ENCODE measurements at regions not wholly inside any gene's neighbourhood (a gene's known extent, or its start where the extent isn't known, plus 50 kb on each side); places are given as distances from the start of the nearest gene placed in this dataset.
"Not testable (repeated sequence)": the region's sequence is repeated elsewhere in the genome, so short reads cannot be mapped to it uniquely, and the experiment has no call there.

DNA sequence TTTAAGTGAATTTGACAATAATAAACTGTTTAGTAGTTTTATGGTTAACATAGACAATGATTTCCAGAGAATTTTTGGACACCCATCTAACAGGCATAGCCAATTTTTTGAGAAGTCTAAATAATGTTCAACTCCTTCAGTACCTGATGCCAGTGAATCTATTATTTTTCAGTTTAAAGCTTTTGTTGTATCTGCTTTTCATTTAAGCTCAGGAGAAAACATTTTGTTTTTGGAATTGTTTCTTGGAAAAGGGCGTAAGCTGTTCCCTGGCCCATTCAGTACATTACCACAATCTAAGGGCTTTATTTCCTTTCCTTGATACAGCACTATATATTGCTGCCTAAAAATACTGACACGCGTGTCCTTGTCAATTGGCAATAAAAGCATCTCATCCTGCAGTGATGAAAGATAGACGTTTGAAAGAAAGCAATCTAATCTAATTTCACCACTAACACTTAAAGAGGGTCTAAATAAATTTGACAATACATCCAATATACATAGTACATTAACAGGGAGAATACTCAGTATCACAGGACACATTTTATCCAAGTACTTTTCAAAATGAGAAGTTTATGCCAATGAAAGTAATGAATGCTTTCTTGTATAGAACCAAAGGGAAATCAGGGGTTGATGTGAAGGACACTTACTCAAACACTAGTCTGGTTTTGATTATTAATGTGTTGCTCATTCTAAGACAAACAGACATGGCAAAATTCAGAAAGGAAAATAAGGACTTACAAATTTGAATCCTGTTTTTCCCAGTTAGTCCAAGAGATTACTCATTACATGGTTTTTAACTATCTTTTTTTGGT lies 104.2 kb upstream of the LGR5 start:
- Histone ChIP-seq H3K4me1 (ENCODE audit: control insufficient read depth in 2 of 2, insufficient read depth in 2 of 2, low read length in 2 of 2) (no peaks in the 10 kb centered on the region), H3K36me3 (ENCODE audit: control insufficient read depth in 2 of 2, insufficient read depth in 2 of 2, low read length in 2 of 2) (no peaks in the 10 kb centered on the region), H3K4me3 (ENCODE audit: low read length in 2 of 2) (no peak overlapping the region), H3K9ac (ENCODE audit: low read depth in 1 of 2, low read length in 2 of 2) (no peak overlapping the region), H3K27ac (ENCODE audit: low read depth in 2 of 2, low read length in 2 of 2) (no peak overlapping the region), H3K9me3 (ENCODE audit: control insufficient read depth in 2 of 2, low read length in 2 of 2) (no peaks in the 10 kb centered on the region), H3K27me3 (ENCODE audit: control insufficient read depth in 2 of 2, insufficient read depth in 2 of 2, low read length in 2 of 2) (no peaks in the 10 kb centered on the region)

DNA sequence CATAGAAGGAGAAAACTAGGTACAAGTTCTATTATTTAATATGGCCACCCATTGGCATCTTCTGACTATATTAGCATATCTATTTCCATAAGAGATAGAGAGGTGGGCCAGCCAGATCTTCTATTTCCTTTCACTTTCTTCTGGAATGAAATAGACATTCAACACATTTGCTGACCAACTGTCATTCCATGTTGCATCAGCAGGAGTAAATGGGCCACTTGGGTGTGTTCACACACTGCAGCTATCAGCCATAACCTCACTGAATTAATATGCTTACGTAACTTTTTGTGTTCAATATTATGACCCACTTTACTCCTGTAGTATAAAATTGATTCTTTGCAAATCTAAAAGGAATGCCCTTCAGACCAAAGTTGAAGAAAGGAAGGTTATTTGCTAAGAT lies 106.2 kb upstream of the LGR5 start:
- Histone ChIP-seq H3K4me3 (ENCODE audit: low read length in 2 of 2) (no peak overlapping the region), H3K4me1 (ENCODE audit: control insufficient read depth in 2 of 2, insufficient read depth in 2 of 2, low read length in 2 of 2) (no peaks in the 10 kb centered on the region), H3K27me3 (ENCODE audit: control insufficient read depth in 2 of 2, insufficient read depth in 2 of 2, low read length in 2 of 2) (no peaks in the 10 kb centered on the region), H3K36me3 (ENCODE audit: control insufficient read depth in 2 of 2, insufficient read depth in 2 of 2, low read length in 2 of 2) (no peaks in the 10 kb centered on the region), H3K9me3 (ENCODE audit: control insufficient read depth in 2 of 2, low read length in 2 of 2) (no peaks in the 10 kb centered on the region), H3K9ac (ENCODE audit: low read depth in 1 of 2, low read length in 2 of 2) (no peak overlapping the region), H3K27ac (ENCODE audit: low read depth in 2 of 2, low read length in 2 of 2) (no peak overlapping the region)

DNA sequence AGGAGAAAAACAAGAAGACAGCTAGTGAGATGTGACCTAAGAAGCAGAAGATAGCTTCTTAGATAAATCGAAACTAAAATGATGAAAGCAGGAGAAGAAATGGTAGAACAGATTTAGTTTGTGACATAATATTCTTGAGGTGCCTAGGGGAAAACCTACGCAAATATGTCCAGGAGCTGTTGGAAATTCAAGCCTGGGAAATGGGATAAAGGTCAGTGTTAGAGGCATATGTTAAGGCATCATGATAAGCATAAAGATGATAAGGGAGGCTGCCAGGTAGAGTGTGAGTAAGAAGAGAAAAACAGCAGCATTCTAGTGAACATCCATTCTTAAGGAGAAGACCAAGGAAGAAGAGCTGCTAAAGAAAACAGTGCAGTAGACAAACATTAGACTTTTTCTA lies 109.6 kb upstream of the LGR5 start:
- H3K9me3 ChIP-seq (ENCODE audit: control insufficient read depth in 2 of 2, low read length in 2 of 2): no peaks in the 10 kb centered on the region
- H3K9ac ChIP-seq (ENCODE audit: low read depth in 1 of 2, low read length in 2 of 2): no peak overlapping the region
- no peak overlapping the region for H3K4me3 ChIP-seq (ENCODE audit: low read length in 2 of 2)
- H3K36me3 ChIP-seq (ENCODE audit: control insufficient read depth in 2 of 2, insufficient read depth in 2 of 2, low read length in 2 of 2): no peaks in the 10 kb centered on the region
- H3K27me3 ChIP-seq (ENCODE audit: control insufficient read depth in 2 of 2, insufficient read depth in 2 of 2, low read length in 2 of 2): no peaks in the 10 kb centered on the region
- H3K4me1 ChIP-seq (ENCODE audit: control insufficient read depth in 2 of 2, insufficient read depth in 2 of 2, low read length in 2 of 2): no peaks in the 10 kb centered on the region
- no peak overlapping the region for H3K27ac ChIP-seq (ENCODE audit: low read depth in 2 of 2, low read length in 2 of 2)

DNA sequence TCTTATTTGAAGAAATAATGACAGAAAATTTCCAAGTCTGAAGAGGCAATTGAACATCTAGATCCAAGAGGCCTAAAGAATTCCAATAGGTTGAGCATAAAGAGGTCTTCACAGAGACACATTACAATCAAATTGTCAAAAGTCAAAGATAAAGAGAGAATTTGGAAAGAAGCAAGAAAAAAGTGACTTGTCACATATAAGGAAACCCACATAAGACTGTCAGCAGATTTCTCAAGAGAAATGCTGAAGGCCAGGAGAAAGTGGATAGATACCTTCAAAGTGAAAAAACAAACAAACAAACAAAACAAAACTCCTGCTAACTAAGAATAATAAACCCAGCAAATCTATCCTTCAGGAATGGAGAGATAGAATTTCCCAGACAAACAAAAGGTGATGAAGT lies 118.1 kb upstream of the LGR5 start:
- no peak overlapping the region for H3K4me3 ChIP-seq (ENCODE audit: low read length in 2 of 2)
- H3K27me3 ChIP-seq (ENCODE audit: control insufficient read depth in 2 of 2, insufficient read depth in 2 of 2, low read length in 2 of 2): no peaks in the 10 kb centered on the region
- no peak overlapping the region for H3K9ac ChIP-seq (ENCODE audit: low read depth in 1 of 2, low read length in 2 of 2)
- H3K9me3 ChIP-seq (ENCODE audit: control insufficient read depth in 2 of 2, low read length in 2 of 2): peaks cover 12 to 13% of the 10 kb centered on the region in 2 donors
- no peak overlapping the region for H3K27ac ChIP-seq (ENCODE audit: low read depth in 2 of 2, low read length in 2 of 2)
- no peaks in the 10 kb centered on the region for H3K4me1 ChIP-seq (ENCODE audit: control insufficient read depth in 2 of 2, insufficient read depth in 2 of 2, low read length in 2 of 2)
- H3K36me3 ChIP-seq (ENCODE audit: control insufficient read depth in 2 of 2, insufficient read depth in 2 of 2, low read length in 2 of 2): no peaks in the 10 kb centered on the region

DNA sequence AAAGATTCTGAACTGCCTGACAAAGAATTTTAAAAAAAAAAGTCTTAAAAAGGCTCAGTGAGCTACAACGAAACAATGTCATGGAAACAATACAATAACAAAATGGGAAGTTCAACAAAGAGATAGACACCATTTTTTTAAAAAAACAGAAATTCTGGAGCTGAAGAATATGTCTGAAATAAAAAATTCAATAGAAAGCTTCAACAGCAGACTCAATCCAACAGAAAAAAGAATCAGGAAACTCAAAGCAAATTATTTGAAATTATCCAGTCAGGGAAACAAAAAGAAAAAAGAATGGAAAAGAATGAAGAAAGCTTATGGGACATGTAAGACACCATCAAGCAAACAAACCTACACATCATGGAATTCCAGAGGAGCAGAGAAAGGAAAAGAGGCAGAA lies 118.5 kb upstream of the LGR5 start:
- H3K27me3 ChIP-seq (ENCODE audit: control insufficient read depth in 2 of 2, insufficient read depth in 2 of 2, low read length in 2 of 2): no peaks in the 10 kb centered on the region
- no peak overlapping the region for H3K9ac ChIP-seq (ENCODE audit: low read depth in 1 of 2, low read length in 2 of 2)
- H3K9me3 ChIP-seq (ENCODE audit: control insufficient read depth in 2 of 2, low read length in 2 of 2): peaks cover 12 to 13% of the 10 kb centered on the region in 2 donors
- no peaks in the 10 kb centered on the region for H3K36me3 ChIP-seq (ENCODE audit: control insufficient read depth in 2 of 2, insufficient read depth in 2 of 2, low read length in 2 of 2)
- H3K27ac ChIP-seq (ENCODE audit: low read depth in 2 of 2, low read length in 2 of 2): no peak overlapping the region
- H3K4me1 ChIP-seq (ENCODE audit: control insufficient read depth in 2 of 2, insufficient read depth in 2 of 2, low read length in 2 of 2): no peaks in the 10 kb centered on the region
- no peak overlapping the region for H3K4me3 ChIP-seq (ENCODE audit: low read length in 2 of 2)

DNA sequence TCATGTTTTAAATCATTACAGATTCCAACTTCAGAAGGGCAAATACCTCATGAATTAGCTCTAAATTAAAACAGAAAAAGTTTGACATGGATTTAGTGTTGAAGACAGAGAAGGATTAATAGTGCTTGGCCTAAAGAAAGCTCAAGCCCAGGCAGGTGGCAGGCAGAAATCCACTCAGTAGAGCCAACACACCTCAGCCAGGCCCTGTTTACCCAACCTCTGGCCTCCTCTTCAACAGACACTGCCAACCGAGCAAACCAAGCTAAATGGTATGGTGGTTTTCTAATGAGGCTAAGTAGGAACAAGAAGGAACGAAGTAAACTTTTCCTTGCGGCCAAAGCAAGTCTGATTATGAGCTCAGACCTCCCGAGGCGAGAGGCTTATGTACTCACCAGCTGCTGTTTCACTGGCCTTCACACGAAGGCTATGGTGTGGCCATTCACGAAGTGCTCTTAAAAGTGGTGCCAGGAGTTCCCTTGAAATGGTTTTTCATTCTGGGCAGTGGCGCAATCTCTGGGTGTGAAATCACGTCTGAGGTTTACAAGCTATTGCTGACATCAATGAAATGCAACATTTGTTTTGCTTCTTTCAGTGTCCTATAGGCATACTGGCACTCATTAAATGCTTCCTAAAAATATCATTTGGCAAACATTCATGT lies 124.1 kb upstream of the LGR5 start:
- H3K9me3 ChIP-seq (ENCODE audit: control insufficient read depth in 2 of 2, low read length in 2 of 2): peaks cover under 1% of the 10 kb centered on the region in 2 donors
- no peak overlapping the region for H3K27ac ChIP-seq (ENCODE audit: low read depth in 2 of 2, low read length in 2 of 2)

DNA sequence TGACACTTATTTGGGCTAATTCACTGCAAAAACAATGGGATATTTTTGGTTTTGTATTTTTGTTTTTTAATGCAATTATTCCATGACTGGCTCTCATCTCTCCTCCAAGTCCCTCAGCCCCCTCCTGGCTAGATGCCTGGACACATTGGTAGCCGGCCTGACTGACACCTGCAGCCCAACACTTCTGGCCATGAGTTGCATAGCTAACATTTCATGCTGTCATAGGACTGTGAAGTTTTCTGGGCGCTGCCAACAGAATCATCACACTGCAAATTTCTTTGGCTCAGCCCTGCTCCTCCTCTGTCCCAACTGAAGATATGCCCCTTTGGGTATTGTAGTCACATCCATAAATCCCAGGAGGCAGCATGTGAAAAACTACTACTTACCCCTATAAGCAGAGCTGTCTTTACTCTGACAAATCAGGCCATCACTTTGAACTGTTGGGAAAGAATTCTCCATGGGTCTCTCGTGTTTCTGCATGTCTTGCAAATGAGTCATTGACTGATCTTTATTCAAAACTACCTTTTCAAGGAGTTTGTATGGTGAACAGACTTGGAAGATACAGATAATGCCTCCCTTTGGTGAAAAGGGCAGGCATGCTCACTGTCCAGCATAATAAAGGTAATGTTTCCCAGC lies 126.7 kb upstream of the LGR5 start:
- Histone ChIP-seq H3K9me3 (ENCODE audit: control insufficient read depth in 2 of 2, low read length in 2 of 2) (no peaks in the 10 kb centered on the region), H3K27me3 (ENCODE audit: control insufficient read depth in 2 of 2, insufficient read depth in 2 of 2, low read length in 2 of 2) (no peaks in the 10 kb centered on the region), H3K27ac (ENCODE audit: low read depth in 2 of 2, low read length in 2 of 2) (no peak overlapping the region)

More for the DNA sequence above, 124.1 kb upstream of the LGR5 start:
- Histone ChIP-seq H3K9ac (ENCODE audit: low read depth in 1 of 2, low read length in 2 of 2) (no peak overlapping the region), H3K36me3 (ENCODE audit: control insufficient read depth in 2 of 2, insufficient read depth in 2 of 2, low read length in 2 of 2) (no peaks in the 10 kb centered on the region), H3K4me1 (ENCODE audit: control insufficient read depth in 2 of 2, insufficient read depth in 2 of 2, low read length in 2 of 2) (no peaks in the 10 kb centered on the region), H3K4me3 (ENCODE audit: low read length in 2 of 2) (no peak overlapping the region), H3K27me3 (ENCODE audit: control insufficient read depth in 2 of 2, insufficient read depth in 2 of 2, low read length in 2 of 2) (no peaks in the 10 kb centered on the region)

DNA sequence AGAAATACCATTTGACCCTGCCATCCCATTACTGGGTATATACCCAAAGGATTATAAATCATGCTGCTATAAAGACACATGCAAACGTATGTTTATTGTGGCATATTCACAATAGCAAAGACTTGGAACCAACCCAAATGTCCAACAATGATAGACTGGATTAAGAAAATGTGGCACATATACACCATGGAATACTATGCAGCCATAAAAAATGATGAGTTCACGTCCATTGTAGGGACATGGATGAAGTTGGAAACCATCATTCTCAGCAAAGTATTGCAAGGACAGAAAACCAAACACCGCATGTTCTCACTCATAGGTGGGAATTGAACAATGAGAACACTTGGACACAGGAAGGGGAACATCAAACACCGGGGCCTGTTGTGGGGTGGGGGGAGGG lies 128.0 kb upstream of the LGR5 start:
- not testable (repeated sequence) for H3K4me1 ChIP-seq (ENCODE audit: control insufficient read depth in 2 of 2, insufficient read depth in 2 of 2, low read length in 2 of 2); H3K4me3 ChIP-seq (ENCODE audit: low read length in 2 of 2); H3K9me3 ChIP-seq (ENCODE audit: control insufficient read depth in 2 of 2, low read length in 2 of 2); H3K9ac ChIP-seq (ENCODE audit: low read depth in 1 of 2, low read length in 2 of 2); H3K27ac ChIP-seq (ENCODE audit: low read depth in 2 of 2, low read length in 2 of 2); H3K36me3 ChIP-seq (ENCODE audit: control insufficient read depth in 2 of 2, insufficient read depth in 2 of 2, low read length in 2 of 2); H3K27me3 ChIP-seq (ENCODE audit: control insufficient read depth in 2 of 2, insufficient read depth in 2 of 2, low read length in 2 of 2)

More for the DNA sequence above, 126.7 kb upstream of the LGR5 start:
- no peak overlapping the region for H3K9ac ChIP-seq (ENCODE audit: low read depth in 1 of 2, low read length in 2 of 2)
- H3K4me3 ChIP-seq (ENCODE audit: low read length in 2 of 2): no peak overlapping the region
- no peaks in the 10 kb centered on the region for H3K4me1 ChIP-seq (ENCODE audit: control insufficient read depth in 2 of 2, insufficient read depth in 2 of 2, low read length in 2 of 2)
- no peaks in the 10 kb centered on the region for H3K36me3 ChIP-seq (ENCODE audit: control insufficient read depth in 2 of 2, insufficient read depth in 2 of 2, low read length in 2 of 2)

DNA sequence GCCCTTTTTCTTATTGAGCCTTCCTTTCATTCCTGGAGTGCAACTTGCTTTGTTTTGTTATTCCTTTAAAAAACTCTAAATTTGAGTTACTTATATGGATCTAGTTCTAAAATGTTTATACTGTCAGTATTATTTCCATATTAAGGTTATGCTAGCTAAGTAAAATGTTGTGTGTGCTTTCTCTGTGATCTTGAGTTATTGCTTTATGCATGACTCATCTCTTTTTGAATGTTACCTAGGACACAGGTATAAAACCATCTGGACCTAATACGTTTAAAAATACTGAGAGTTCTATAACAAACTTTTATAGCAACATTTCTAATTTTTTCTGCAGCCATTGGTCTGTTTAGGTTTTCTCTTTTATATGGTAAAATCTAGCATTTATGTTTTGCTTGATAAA lies 132.8 kb upstream of the LGR5 start:
- H3K9ac ChIP-seq (ENCODE audit: low read depth in 1 of 2, low read length in 2 of 2): no peak overlapping the region
- no peak overlapping the region for H3K27ac ChIP-seq (ENCODE audit: low read depth in 2 of 2, low read length in 2 of 2)
- H3K36me3 ChIP-seq (ENCODE audit: control insufficient read depth in 2 of 2, insufficient read depth in 2 of 2, low read length in 2 of 2): no peaks in the 10 kb centered on the region
- no peak overlapping the region for H3K4me3 ChIP-seq (ENCODE audit: low read length in 2 of 2)
- H3K9me3 ChIP-seq (ENCODE audit: control insufficient read depth in 2 of 2, low read length in 2 of 2): no peaks in the 10 kb centered on the region
- no peaks in the 10 kb centered on the region for H3K4me1 ChIP-seq (ENCODE audit: control insufficient read depth in 2 of 2, insufficient read depth in 2 of 2, low read length in 2 of 2)
- H3K27me3 ChIP-seq (ENCODE audit: control insufficient read depth in 2 of 2, insufficient read depth in 2 of 2, low read length in 2 of 2): no peaks in the 10 kb centered on the region

DNA sequence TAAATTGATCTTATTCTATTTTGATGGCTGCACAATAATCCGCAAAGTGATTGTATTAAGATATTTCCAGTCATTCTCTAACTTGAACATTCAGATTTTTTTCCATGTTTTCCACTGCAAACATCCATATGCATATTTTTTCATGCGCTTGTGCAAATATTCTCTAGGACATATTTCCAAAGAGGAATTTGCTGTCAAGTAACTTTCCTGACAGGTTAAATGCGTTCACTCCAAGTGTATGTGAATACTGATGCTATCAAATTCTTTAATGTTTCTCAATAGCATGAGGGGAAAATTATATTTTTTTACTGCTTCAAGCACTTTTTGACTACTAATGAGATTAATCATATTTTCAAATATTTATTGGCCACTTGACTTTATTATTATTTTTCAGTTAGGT lies 135.3 kb upstream of the LGR5 start:
- Histone ChIP-seq H3K9me3 (ENCODE audit: control insufficient read depth in 2 of 2, low read length in 2 of 2) (no peaks in the 10 kb centered on the region), H3K36me3 (ENCODE audit: control insufficient read depth in 2 of 2, insufficient read depth in 2 of 2, low read length in 2 of 2) (no peaks in the 10 kb centered on the region), H3K4me1 (ENCODE audit: control insufficient read depth in 2 of 2, insufficient read depth in 2 of 2, low read length in 2 of 2) (no peaks in the 10 kb centered on the region), H3K9ac (ENCODE audit: low read depth in 1 of 2, low read length in 2 of 2) (no peak overlapping the region), H3K27me3 (ENCODE audit: control insufficient read depth in 2 of 2, insufficient read depth in 2 of 2, low read length in 2 of 2) (no peaks in the 10 kb centered on the region), H3K4me3 (ENCODE audit: low read length in 2 of 2) (no peak overlapping the region), H3K27ac (ENCODE audit: low read depth in 2 of 2, low read length in 2 of 2) (no peak overlapping the region)
